Bone marrow (tissue), 2 donors: ENCODE measurements at regions not wholly inside any gene's neighbourhood (a gene's known extent, or its start where the extent isn't known, plus 50 kb on each side); places are given as distances from the start of the nearest gene placed in this dataset.
"Not testable (repeated sequence)": the region's sequence is repeated elsewhere in the genome, so short reads cannot be mapped to it uniquely, and the experiment has no call there.

Source experiments
- DNase-seq, 2 donors: peaks; one replicate each; lab custom pipeline; 2025; lab: John Stamatoyannopoulos, UW

DNA sequence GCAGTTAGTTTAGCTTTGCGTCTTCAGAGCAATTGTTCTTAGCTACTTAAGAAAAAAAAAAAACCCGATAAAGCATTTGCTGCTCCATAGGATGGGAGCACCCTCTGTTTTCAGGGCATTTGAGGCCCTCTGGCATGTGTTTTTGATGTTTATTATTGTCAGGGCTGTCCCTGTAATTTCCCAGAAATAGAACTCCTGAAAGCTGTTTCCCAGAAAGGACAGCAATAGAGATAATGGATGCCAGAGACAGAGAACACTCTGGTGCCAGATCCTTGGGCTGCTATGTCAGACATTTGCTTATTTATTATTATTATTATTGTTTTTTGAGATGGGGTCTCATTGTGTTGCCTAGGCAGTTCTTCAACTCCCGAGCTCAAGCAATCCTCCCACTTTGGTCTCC, 201.3 kb downstream of the ALG10 start:
- no peak for DNase-seq

DNA sequence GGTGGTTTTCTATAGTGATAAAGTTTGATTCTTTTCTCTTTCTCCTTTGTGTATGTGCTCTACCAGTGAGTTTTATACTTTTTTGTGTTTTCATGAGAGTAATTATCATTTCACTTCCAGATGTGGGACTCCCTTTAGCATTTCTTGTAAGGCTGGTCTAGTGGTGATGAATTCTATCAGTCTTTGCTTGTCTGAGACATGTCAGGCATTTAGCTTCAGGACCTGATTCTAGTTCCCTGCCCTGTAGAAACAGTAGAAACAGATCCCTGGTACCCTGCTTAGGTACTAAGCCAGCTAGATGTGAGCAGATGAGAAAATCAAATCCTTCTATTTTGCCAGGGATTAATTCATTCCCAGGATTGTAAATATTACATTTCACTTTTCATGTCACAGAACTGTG, 203.7 kb downstream of the ALG10 start:
- DNase-seq, result not testable (repeated sequence)

GRCh38 chr12:34228046-34228445, 205.8 kb downstream of the ALG10 start:
- DNase-seq, result not testable (repeated sequence)

DNA sequence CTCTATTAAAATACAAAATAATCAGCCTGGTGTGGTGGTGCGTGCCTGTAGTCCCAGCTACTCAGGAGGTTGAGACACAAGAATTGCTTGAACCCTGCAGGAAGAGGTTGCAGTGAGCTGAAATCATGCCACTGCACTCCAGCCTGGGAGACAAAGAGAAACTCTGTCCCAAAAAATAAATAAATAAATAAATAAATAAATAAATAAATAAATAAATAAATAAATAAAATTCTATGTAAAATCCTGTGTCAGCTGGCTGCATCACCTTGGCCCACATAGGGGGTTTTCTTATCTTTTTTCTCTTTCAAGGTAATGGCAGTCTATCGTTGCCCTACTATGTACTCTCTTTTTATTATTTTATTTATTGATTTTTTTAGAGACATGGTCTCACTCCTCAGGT, 206.7 kb downstream of the ALG10 start:
- not testable (repeated sequence) for DNase-seq

GRCh38 chr12:34233618-34234017, 211.3 kb downstream of the ALG10 start:
- DNase-seq, result no peak

GRCh38 chr12:34236073-34236472, 213.8 kb downstream of the ALG10 start:
- DNase-seq, result no peak

DNA sequence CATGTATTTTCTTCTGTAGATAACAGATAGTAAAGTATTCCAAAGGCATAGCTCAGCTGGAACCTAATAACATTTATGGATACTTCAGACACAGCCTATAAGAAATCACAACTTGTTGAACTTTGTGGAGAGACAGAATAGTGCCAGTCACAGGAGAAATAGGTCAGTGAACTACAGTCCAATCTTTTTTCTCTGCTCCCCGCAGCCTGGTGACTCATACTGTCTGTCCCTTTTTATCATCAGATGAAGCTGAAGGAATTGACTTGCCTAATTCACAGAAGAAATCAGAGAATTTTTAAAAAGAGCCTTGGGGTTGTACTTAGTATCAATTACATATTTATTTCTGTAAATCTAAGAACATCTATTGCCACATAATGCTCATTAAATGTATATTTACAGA, 222.3 kb downstream of the ALG10 start:
- DNase-seq, result no peak

DNA sequence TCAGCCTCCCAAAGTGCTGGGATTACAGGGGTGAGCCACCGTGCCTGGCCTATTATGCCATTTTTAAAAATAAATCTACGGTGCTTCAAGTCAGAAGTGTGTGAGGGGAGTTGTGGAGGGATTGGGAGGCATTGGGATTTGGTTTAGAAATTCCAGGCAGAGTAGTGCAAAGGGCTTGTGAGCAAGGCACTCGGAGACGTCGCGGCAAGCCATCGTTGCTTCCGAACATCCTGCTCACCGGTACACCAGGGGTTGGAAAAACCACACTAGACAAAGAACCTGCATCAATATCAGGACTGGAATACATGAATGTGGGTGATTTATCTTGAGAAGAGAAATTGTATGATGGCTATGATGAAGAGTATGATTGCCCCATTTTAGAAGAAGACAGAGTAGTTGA, 227.0 kb downstream of the ALG10 start:
- no peak for DNase-seq

GRCh38 chr12:34251879-34252278, 229.6 kb downstream of the ALG10 start:
- DNase-seq, result not testable (repeated sequence)

- no peak for DNase-seq
Observed at GRCh38 chr12:34253674-34254073, 231.4 kb downstream of the ALG10 start.

DNA sequence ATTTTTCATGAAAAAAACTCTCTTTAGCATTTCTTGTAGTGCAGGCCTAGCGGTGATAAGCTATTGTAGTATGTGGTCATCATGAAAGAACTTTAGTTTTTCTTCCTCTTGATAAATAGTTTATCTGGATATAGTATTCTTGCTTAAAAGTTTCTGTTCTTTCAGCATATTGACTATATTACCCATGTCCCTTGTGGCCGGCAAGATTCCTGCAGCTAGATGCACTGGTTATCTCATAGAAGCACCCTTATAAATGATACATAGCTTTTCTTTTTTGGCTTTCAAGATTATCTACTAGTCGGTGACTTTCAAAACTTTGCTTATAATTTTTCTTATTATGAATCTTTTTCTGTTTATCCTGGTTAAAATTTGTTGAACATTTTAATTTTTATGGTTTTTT, 234.8 kb downstream of the ALG10 start:
- DNase-seq, result no peak

DNA sequence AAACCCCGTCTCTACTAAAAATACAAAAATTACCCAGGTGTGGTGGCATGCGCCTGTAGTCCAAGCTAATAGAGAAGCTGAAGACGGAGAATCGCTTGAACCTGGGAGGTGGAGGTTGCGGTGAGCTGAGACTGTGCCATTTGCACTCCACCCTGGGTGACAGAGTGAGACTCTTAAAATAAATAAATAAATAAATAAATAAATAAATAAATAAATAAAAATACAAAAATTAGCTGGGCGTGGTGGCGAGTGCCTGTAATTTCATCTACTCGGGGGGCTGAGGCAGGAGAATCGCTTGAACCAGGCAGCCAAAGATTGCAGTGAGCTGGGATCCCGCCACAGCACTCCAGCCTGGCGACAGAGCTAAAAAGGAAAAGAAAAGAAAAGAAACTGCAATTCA, 239.8 kb downstream of the ALG10 start:
- not testable (repeated sequence) for DNase-seq

GRCh38 chr12:34264110-34264509, 241.8 kb downstream of the ALG10 start:
- no peak for DNase-seq

DNA sequence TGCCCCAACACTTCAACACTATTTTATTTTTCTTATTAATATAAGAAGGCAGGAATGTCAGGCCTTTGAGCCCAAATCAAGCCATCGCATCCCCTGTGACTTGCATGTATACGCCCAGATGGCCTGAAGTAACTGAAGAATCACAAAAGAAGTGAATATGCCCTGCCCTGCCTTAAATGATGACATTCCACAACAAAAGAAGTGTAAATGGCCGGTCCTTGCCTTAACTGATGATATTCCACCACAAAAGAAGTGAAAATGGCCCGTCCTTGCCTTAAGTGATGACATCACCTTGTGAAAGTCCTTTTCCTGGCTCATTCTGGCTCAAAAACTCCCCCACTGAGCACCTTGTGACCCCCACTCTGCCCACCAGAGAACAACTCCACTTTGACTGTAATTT, 251.4 kb downstream of the ALG10 start:
- not testable (repeated sequence) for DNase-seq

DNA sequence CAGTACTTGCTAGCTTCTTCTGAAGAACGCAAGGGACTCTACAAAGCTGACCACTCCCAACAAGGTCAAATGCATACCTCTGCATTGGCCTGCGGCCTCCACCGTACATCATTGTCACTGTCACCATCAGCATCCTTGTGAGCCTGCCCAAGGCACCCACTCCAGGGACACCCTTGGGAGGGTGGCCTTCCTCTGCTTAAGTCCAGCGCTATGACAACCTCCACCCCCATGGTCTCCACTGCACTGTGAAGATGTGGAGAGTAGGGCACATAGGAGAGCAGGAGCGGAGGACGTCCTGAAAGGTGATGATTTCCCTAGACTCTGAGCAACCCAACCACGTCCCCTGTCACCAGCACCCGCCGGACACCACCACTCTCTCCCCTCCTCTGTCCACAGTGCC, 252.8 kb downstream of the ALG10 start:
- DNase-seq, result no peak

DNA sequence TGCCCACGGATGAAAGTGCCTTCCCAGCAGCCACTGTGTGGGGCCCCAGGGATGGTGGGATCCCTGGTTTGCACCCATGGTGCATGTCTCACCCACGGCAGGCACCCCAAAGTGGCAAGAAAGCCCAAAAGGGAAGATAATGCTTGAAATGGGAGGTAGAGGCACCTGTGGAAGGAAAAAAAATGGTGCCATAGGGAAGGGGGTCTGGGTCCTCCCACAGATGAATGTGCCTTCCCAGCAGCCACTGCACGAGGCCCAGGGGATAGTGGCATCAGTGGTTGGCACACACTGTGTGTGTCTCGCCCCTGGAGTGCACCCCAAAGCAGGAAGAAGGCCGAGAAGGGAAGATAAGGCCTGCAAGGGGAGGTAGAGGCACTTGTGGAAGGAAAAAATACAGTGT, 264.2 kb downstream of the ALG10 start:
- DNase-seq, result no peak

DNA sequence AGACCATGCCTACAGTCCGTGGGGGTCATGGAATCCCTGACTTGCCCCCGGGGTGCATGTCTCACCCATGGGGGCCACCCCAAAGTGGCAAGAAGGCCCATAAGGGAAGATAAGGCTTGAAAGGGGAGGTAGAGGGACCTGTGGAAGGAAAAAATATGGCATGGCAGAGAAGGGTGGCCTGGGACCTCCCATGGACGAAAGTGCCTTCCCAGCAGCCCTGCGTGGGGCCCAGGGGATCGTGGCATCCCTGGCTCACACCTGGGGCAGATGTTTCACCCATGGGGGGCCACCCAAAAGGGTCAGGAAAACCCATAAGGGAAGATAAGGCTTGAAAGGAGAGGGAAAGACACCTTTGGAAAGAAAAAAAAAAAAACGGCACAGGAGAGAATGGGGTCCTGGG, 264.6 kb downstream of the ALG10 start:
- no peak for DNase-seq

GRCh38 chr12:34287437-34287836, 265.1 kb downstream of the ALG10 start:
- DNase-seq, result no peak

- DNase-seq, result no peak
Observed at GRCh38 chr12:34287986-34288962, 266.0 kb downstream of the ALG10 start.

DNA sequence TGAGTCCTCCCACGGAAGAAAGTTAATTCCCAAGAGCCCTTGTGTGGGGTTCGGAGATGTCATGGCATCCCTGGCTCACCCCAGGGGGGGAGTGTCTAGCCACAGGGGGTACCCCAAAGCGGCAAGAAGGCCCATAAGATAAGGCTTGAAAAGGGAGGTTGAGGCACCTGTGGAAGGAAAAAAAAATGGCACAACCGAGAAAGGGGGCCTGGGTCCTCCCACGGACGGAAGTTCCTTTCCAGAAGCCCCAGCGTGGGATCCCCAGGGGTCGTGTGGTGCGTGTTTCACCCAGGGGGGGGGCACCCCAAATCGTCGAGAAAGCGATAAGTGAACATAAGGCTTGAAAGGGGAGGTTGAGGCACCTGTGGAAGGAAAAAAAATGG, 266.7 kb downstream of the ALG10 start:
- DNase-seq, result no peak

DNA sequence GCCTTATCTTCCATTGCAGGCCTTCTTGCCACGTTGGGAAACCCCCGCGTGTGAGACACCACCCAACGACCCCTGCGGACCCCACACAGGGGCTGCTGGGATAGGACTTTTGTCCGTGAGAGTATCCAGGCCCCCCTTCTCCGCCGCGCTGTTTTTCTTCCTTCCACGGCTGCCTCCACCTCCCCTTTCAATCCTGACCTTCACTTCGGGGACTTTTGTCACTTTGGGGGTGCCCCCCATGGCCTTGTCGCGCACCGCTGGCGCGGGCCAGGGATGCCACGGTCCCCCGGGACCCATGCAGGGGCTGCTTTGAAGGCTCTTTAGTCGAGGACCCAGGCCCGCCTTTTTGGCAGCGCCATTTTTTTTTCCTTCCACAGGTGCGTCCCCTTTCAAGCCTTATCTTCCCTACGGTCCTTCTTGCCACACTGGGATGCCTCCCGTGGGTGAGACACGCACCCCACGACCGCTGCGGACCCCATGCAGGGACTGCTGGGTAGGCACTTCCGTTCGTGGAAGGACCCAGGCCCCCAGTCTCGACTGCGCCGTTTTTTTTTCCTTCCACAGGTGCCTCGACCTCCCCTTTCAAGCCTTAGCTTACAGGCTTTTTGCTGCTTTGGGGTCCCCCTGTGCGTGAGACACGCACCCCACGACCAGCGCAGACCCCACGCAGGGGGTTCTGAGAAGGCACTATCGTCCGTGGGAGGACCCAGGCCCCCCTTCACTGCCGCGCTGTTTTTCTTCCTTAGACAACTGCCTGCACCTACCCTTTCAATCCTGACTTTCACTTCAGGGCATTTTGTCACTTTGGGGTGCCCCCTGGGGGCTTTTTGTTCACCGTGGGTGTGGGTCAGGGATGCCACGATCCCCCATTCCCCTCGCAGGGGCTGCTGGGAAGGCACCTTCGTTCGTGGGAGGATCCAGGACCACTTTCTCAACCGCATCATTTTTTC, 267.4 kb downstream of the ALG10 start:
- DNase-seq, result no peak

GRCh38 chr12:34290381-34290995, 268.2 kb downstream of the ALG10 start:
- DNase-seq, result no peak
